ENCODE measurements at regions not wholly inside any gene's neighbourhood (a gene's known extent, or its start where the extent isn't known, plus 50 kb on each side); places are given as distances from the start of the nearest gene placed in this dataset.

- H3K36me3 Mint-ChIP-seq (ENCODE audit: insufficient read depth, unreplicated experiment) = peaks cover 6% of the 10 kb centered on the region
- peaks cover 12% of the 10 kb centered on the region for H3K4me1 Mint-ChIP-seq (ENCODE audit: insufficient read depth, unreplicated experiment)
- no TSS peak for BruUV-seq (replicated peaks)
- TF ChIP-seq CTCF (IDR thresholded peaks at IDR 0.05; ENCODE audit: unreplicated experiment) = no peak
- ChIA-PET CTCF (no interaction called here), POLR2A (interaction anchor here (0.8 kb wide), 1 partner anchor 9 kb away, joined by 3 read pairs; no protein-coding TSS in a partner anchor)
- no peak overlapping the region for H3K4me3 Mint-ChIP-seq (ENCODE audit: unreplicated experiment)
- intact Hi-C loops (cut with micrococcal nuclease) = no loop called here
- DNase-seq (ENCODE audit: unreplicated experiment) = no peak
- H3K27ac Mint-ChIP-seq (ENCODE audit: low read depth, unreplicated experiment) = no peak overlapping the region
- peaks cover 14% of the 10 kb centered on the region for H3K27me3 Mint-ChIP-seq (ENCODE audit: insufficient read depth, unreplicated experiment)
- peaks cover 8% of the 10 kb centered on the region for H3K9me3 Mint-ChIP-seq (ENCODE audit: unreplicated experiment)
These were observed 143.3 kb downstream of the DICER1 start for GRCh38 chr14:95014036-95014435.

GRCh38 chr14:95011445-95012006 lies 145.8 kb downstream of the DICER1 start:
- no peak overlapping the region for H3K4me3 Mint-ChIP-seq (ENCODE audit: unreplicated experiment)
- peaks cover 8% of the 10 kb centered on the region for H3K9me3 Mint-ChIP-seq (ENCODE audit: unreplicated experiment)
- peaks cover 14% of the 10 kb centered on the region for H3K27me3 Mint-ChIP-seq (ENCODE audit: insufficient read depth, unreplicated experiment)
- H3K27ac Mint-ChIP-seq (ENCODE audit: low read depth, unreplicated experiment) = no peak overlapping the region
- intact Hi-C loops (cut with micrococcal nuclease) = no loop called here
- BruUV-seq (replicated peaks) = no TSS peak
- peaks cover 6% of the 10 kb centered on the region for H3K4me1 Mint-ChIP-seq (ENCODE audit: insufficient read depth, unreplicated experiment)
- peaks cover 6% of the 10 kb centered on the region for H3K36me3 Mint-ChIP-seq (ENCODE audit: insufficient read depth, unreplicated experiment)
- ChIA-PET POLR2A (no interaction called here), CTCF (interaction anchor here (0.6 kb wide), 1 partner anchor 624 kb away, joined by 3 read pairs; no protein-coding TSS in a partner anchor)
- DNase-seq (ENCODE audit: unreplicated experiment) = no peak
- TF ChIP-seq CTCF (IDR thresholded peaks at IDR 0.05; ENCODE audit: unreplicated experiment) = no peak

- no peak for TF ChIP-seq CTCF (IDR thresholded peaks at IDR 0.05; ENCODE audit: unreplicated experiment)
- BruUV-seq (replicated peaks) = no TSS peak
- POLR2A ChIA-PET = no interaction called here
- CTCF ChIA-PET = no interaction called here
- peaks cover 10% of the 10 kb centered on the region for H3K4me1 Mint-ChIP-seq (ENCODE audit: insufficient read depth, unreplicated experiment)
- peaks cover 8% of the 10 kb centered on the region for H3K9me3 Mint-ChIP-seq (ENCODE audit: unreplicated experiment)
- no peak overlapping the region for H3K4me3 Mint-ChIP-seq (ENCODE audit: unreplicated experiment)
- no peak for DNase-seq (ENCODE audit: unreplicated experiment)
- no peak overlapping the region for H3K27ac Mint-ChIP-seq (ENCODE audit: low read depth, unreplicated experiment)
- H3K36me3 Mint-ChIP-seq (ENCODE audit: insufficient read depth, unreplicated experiment) = peaks cover 6% of the 10 kb centered on the region
- peaks cover 24% of the 10 kb centered on the region for H3K27me3 Mint-ChIP-seq (ENCODE audit: insufficient read depth, unreplicated experiment)
- intact Hi-C loops (cut with micrococcal nuclease) = no loop called here
These were observed 148.7 kb downstream of the DICER1 start for GRCh38 chr14:95008445-95009217.

GRCh38 chr14:95007921-95008320 lies 149.4 kb downstream of the DICER1 start:
- Mint-ChIP-seq H3K4me1 (ENCODE audit: insufficient read depth, unreplicated experiment) (peaks cover 10% of the 10 kb centered on the region), H3K27ac (ENCODE audit: low read depth, unreplicated experiment) (no peak overlapping the region), H3K36me3 (ENCODE audit: insufficient read depth, unreplicated experiment) (peaks cover 6% of the 10 kb centered on the region), H3K27me3 (ENCODE audit: insufficient read depth, unreplicated experiment) (peaks cover 17% of the 10 kb centered on the region), H3K4me3 (ENCODE audit: unreplicated experiment) (no peak overlapping the region), H3K9me3 (ENCODE audit: unreplicated experiment) (peaks cover 3% of the 10 kb centered on the region)
- TF ChIP-seq CTCF (IDR thresholded peaks at IDR 0.05; ENCODE audit: unreplicated experiment) = no peak
- ChIA-PET CTCF (interaction anchor here (0.6 to 1.4 kb wide), 2 partner anchors 178 to 459 kb away, joined by 3 read pairs; no protein-coding TSS in a partner anchor), POLR2A (no interaction called here)
- intact Hi-C loops (cut with micrococcal nuclease) = no loop called here
- no peak for DNase-seq (ENCODE audit: unreplicated experiment)
- no TSS peak for BruUV-seq (replicated peaks)
